ENCODE measurements at regions not wholly inside any gene's neighbourhood (a gene's known extent, or its start where the extent isn't known, plus 50 kb on each side); places are given as distances from the start of the nearest gene placed in this dataset.
A peak's percentile ranks its signal among the peaks of the same experiment; 100 is the strongest.

DNA sequence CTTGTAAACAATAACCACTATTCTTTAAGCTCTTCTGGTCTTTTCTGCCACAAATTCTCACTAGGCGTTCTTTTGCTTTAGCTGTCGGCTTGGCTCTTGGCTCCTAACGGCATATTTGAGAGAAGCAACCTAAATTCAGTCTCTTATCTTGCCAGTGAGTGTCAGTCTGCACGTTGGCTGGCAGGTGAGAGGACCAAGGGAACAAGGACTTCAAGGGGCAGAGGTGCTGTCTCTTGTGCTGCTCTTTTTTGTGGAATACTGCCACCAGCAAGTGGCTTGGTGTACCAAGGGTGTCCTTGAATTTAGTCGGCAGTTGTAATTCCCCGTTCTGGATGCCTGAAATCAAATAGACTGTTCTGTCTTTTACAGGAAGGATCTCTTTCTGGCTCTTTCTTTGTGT, 77.8 kb upstream of the SLC4A4 start:
- no peaks in the 10 kb centered on the region for H3K27me3 ChIP-seq (ENCODE audit: control insufficient read depth, insufficient read depth)
- DNase-seq (peak in 2 of 3 donors; percentile 52 to 55), ATAC-seq (peak; percentile 63 to 82)
- H3K4me3 ChIP-seq (ENCODE audit: low read length), result no peak overlapping the region
- H3K9me3 ChIP-seq (ENCODE audit: control insufficient read depth, low read length), result no peaks in the 10 kb centered on the region
- WGBS, result 48% methylated on average over 6 of the region's 6 CpGs
- H3K27ac ChIP-seq (ENCODE audit: low read length), result peak overlapping the region; percentile 57
- intact Hi-C loops (cut with DNase I), result no loop called here
- peaks cover 5% of the 10 kb centered on the region for H3K4me1 ChIP-seq (ENCODE audit: control insufficient read depth, insufficient read depth, low read length)

DNA sequence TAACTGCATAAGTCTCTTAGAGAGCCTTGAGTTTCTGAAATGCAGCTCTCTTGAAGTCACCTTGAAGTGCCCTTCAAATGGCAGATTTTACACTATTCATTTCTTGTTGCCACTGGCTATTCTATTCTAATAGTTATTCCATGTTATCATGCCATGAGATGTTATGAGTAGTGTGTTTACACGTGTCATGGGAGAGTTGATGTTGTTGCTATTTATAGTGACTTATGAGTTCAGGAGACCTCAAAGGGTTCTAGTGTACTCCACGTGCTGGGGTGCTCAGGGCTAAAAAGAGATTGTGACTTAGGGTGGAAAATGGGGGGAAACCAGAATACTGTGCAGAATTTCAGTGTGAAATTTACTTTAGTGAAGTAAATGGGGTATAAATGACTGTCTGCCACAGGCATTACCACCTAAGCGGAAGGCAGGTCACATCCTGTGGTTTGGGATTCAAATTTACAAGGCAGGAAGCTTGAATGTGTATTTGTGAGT, 77.1 kb upstream of the SLC4A4 start:
- Histone ChIP-seq H3K27me3 (ENCODE audit: control insufficient read depth, insufficient read depth) (no peaks in the 10 kb centered on the region), H3K4me1 (ENCODE audit: control insufficient read depth, insufficient read depth, low read length) (peaks cover 2% of the 10 kb centered on the region), H3K4me3 (ENCODE audit: low read length) (no peak overlapping the region), H3K27ac (ENCODE audit: low read length) (peak overlapping the region; percentile 57), H3K9me3 (ENCODE audit: control insufficient read depth, low read length) (no peaks in the 10 kb centered on the region)
- ATAC-seq (peak; percentile 48 to 68), DNase-seq (no peak)
- intact Hi-C loops (cut with DNase I), result no loop called here
- WGBS, result 61% methylated on average over 3 of the region's 3 CpGs

DNA sequence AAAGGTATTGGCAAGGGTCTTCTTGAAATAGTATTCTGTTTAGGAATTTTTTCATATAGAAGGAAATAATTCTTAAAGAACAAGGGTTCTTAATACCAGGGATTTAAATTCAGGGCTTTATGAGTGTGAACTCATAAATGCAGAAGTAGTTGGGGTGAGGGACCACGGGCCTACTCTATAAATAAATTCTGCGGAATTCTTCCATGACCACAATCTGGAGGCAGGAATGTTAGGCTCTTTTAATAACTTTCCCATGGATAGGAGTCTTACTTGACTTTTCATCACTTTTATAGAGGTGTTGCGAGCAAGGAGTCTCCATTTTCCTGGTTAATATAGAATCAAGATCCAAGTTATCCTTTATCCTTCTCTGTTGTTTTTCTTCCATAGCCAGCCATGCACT, 76.7 kb upstream of the SLC4A4 start:
- Histone ChIP-seq H3K27me3 (ENCODE audit: control insufficient read depth, insufficient read depth) (no peaks in the 10 kb centered on the region), H3K4me1 (ENCODE audit: control insufficient read depth, insufficient read depth, low read length) (peaks cover 2% of the 10 kb centered on the region), H3K4me3 (ENCODE audit: low read length) (no peak overlapping the region), H3K9me3 (ENCODE audit: control insufficient read depth, low read length) (no peaks in the 10 kb centered on the region), H3K27ac (ENCODE audit: low read length) (peak overlapping the region; percentile 57)
- DNase-seq, result no peak
- no peak for ATAC-seq
- intact Hi-C loops (cut with DNase I), result no loop called here
- WGBS, result 58% methylated on average over 3 of the region's 3 CpGs

DNA sequence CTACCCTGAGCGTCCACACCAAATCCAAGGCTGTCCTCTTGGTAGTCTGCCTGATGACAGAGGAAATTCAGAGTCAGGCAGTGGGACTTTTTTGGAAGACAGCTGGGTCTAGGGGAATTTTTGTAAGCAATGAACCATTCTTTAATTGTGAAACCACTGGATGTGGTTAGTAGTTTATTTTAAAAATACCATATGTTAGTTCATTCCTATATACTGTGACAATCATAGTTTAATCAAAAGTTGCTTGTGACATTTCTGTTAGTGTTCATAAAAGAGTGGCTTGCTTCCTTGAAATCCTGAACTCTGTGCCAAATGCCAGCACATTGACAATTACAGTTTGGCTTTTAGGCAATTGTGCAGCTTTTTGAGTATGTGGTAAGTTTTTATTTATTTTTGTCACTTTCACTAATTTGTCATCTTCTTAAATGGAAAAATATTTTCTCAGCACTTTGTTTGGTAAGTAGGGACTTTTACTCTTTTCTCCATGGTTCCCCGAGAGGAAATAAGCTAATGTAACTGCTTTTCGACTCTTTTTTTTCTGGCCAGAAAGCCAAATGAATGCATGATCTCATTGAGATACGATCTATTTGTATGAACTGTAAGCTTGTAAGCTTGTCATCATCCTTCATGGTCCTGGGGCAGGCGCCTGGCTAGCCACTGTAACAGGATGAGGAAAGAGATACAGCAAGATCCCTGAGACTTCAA, 72.6 kb upstream of the SLC4A4 start:
- intact Hi-C loops (cut with DNase I), result no loop called here
- WGBS, result 38% methylated on average over 5 of the region's 5 CpGs
- H3K4me1 ChIP-seq (ENCODE audit: control insufficient read depth, insufficient read depth, low read length), result peaks cover 2% of the 10 kb centered on the region
- no peaks in the 10 kb centered on the region for H3K27me3 ChIP-seq (ENCODE audit: control insufficient read depth, insufficient read depth)
- ATAC-seq (peak; percentile 66 to 69), DNase-seq (peak in 2 of 3 donors; percentile 20 to 56)
- H3K27ac ChIP-seq (ENCODE audit: low read length), result peak overlapping the region; percentile 52
- H3K9me3 ChIP-seq (ENCODE audit: control insufficient read depth, low read length), result no peaks in the 10 kb centered on the region
- H3K4me3 ChIP-seq (ENCODE audit: low read length), result no peak overlapping the region

DNA sequence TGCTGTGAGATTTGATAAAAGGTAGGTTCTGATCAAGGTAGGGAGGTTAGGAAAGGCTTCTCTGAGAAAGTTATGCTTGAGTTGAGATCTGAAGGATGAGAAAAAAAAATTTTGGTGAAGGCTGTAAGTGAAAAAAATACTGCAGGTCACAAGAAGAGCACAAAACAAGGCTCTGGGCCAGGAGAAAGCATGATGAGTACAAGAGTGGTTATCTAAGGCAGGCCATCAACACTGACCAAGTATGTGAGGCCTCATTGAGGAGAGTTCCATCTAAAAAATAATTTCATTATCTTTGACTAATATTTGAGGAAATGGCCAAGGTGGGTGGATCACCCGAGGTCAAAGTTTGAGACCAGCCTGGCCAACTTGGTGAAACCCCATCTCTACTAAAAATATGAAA, 71.6 kb upstream of the SLC4A4 start:
- Histone ChIP-seq H3K27ac (ENCODE audit: low read length) (no peak overlapping the region), H3K9me3 (ENCODE audit: control insufficient read depth, low read length) (no peaks in the 10 kb centered on the region), H3K4me1 (ENCODE audit: control insufficient read depth, insufficient read depth, low read length) (peaks cover 2% of the 10 kb centered on the region), H3K4me3 (ENCODE audit: low read length) (no peak overlapping the region), H3K27me3 (ENCODE audit: control insufficient read depth, insufficient read depth) (no peaks in the 10 kb centered on the region)
- WGBS, result 85% methylated on average over 1 of the region's 1 CpG
- ATAC-seq, result no peak
- intact Hi-C loops (cut with DNase I), result no loop called here
- DNase-seq, result no peak

DNA sequence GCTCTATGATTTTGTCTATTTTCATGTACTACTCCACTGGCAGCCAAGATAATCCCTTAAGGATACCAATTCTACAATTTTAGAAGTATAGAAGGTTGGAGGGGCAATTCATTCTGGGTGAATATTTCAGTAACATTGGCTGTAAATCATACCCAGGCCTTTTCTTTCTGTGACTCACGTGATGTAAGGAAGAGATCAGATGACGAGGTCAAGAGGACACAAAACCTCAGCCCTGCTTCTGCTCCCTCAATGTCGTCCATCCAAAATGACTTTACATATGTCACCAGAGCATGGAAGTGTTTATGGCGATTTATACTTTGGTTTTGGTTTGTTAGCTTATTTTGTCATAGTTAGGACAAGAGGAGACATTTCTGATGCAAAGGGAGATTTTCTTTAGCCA, 70.7 kb upstream of the SLC4A4 start:
- ATAC-seq (no peak), DNase-seq (no peak)
- no peaks in the 10 kb centered on the region for H3K27me3 ChIP-seq (ENCODE audit: control insufficient read depth, insufficient read depth)
- H3K4me1 ChIP-seq (ENCODE audit: control insufficient read depth, insufficient read depth, low read length), result peaks cover 2% of the 10 kb centered on the region
- no peak overlapping the region for H3K27ac ChIP-seq (ENCODE audit: low read length)
- H3K9me3 ChIP-seq (ENCODE audit: control insufficient read depth, low read length), result no peaks in the 10 kb centered on the region
- intact Hi-C loops (cut with DNase I), result no loop called here
- WGBS, result 64% methylated on average over 4 of the region's 4 CpGs
- no peak overlapping the region for H3K4me3 ChIP-seq (ENCODE audit: low read length)

DNA sequence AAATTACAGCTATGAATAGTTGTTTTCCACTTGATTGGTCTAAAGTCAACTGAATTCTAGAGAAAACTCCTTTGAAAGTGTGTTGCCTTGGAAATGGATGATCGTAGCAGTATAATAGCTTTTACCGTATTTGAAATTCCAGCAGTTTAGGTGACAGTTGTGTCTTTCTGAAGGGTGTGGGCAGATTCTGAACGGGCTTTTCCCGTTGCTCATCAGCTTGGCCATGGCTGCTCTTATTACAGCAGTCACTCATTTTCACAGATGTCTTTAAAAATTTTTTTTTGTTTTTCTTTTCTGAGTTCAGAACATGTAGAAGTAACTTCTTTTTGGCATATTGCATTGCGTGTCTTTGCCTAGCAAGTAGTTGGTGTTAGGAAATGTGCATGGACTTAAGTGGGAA, 69.6 kb upstream of the SLC4A4 start:
- Histone ChIP-seq H3K4me3 (ENCODE audit: low read length) (no peak overlapping the region), H3K4me1 (ENCODE audit: control insufficient read depth, insufficient read depth, low read length) (peaks cover 3% of the 10 kb centered on the region), H3K27me3 (ENCODE audit: control insufficient read depth, insufficient read depth) (no peaks in the 10 kb centered on the region), H3K9me3 (ENCODE audit: control insufficient read depth, low read length) (no peaks in the 10 kb centered on the region), H3K27ac (ENCODE audit: low read length) (no peak overlapping the region)
- no peak for DNase-seq
- no peak for ATAC-seq
- intact Hi-C loops (cut with DNase I), result no loop called here
- 85% methylated on average over 5 of the region's 5 CpGs for WGBS

DNA sequence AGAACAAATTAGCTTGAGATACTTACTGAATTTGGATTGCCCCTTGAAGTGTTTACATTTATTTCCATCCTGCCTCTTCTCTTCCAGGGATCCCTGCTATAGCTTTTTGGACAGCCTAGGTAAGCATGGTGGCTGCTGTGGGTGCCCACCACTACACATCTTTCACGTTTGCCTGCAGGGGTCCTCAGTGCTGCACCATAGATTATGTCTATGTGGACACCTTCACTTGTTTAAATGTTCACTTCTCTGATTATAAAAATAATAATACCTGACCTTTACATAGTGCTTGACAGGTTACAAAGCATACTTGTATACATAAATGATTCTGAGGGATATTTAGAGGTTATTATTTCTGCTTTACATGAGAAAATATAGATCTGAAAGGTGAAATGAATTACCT, 67.9 kb upstream of the SLC4A4 start:
- intact Hi-C loops (cut with DNase I), result no loop called here
- H3K27me3 ChIP-seq (ENCODE audit: control insufficient read depth, insufficient read depth), result no peaks in the 10 kb centered on the region
- H3K9me3 ChIP-seq (ENCODE audit: control insufficient read depth, low read length), result no peaks in the 10 kb centered on the region
- H3K27ac ChIP-seq (ENCODE audit: low read length), result no peak overlapping the region
- no peak for DNase-seq
- H3K4me3 ChIP-seq (ENCODE audit: low read length), result no peak overlapping the region
- ATAC-seq, result no peak
- peaks cover 3% of the 10 kb centered on the region for H3K4me1 ChIP-seq (ENCODE audit: control insufficient read depth, insufficient read depth, low read length)
- WGBS, result 37% methylated on average over 1 of the region's 1 CpG

DNA sequence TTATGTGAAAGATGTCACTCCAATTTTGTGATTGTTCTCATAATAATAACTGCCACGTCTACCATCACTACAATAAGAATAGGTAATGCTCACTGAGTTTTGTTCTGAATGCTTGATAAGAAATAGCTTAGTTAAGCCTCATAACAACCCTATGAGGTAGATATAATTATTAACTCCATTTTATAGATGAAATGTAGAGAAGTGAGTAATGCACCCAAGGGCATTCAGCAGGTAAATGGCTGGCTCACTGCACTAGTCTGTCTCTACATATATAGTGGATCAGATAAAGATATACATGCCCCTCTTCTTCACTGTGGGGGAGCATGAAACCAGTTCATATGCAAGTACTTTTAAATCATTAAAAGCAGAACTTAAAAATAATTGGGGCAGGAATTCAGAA, 65.8 kb upstream of the SLC4A4 start:
- 89% methylated on average over 1 of the region's 1 CpG for WGBS

DNA sequence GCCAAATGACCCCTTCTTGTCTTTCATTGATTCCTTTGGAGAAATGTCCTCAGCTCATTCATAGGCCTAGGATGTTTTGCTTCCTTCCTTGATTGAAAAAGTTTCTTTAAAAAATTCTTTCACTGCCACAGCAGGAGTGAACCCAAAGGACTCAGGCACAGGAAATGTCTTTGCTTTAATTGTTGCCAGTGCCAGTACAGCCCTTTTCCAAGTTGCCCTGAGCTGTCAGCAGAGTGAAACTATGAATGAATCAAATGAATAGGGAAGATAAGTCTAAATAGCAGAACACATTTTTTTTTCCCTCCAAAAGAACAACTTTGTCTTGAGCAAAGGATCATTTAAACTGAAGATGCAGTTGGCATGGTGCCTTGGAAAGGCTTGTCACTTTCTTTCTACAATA, 63.8 kb upstream of the SLC4A4 start:
- Histone ChIP-seq H3K9me3 (ENCODE audit: control insufficient read depth, low read length) (no peaks in the 10 kb centered on the region), H3K4me1 (ENCODE audit: control insufficient read depth, insufficient read depth, low read length) (peaks cover 1% of the 10 kb centered on the region), H3K4me3 (ENCODE audit: low read length) (no peak overlapping the region), H3K27me3 (ENCODE audit: control insufficient read depth, insufficient read depth) (no peaks in the 10 kb centered on the region), H3K27ac (ENCODE audit: low read length) (no peak overlapping the region)
- peak; percentile 60 to 67 for ATAC-seq
- DNase-seq, result no peak
- intact Hi-C loops (cut with DNase I), result no loop called here

More for the DNA sequence above, 65.8 kb upstream of the SLC4A4 start:
- intact Hi-C loops (cut with DNase I), result no loop called here
- H3K27ac ChIP-seq (ENCODE audit: low read length), result no peak overlapping the region
- H3K27me3 ChIP-seq (ENCODE audit: control insufficient read depth, insufficient read depth), result no peaks in the 10 kb centered on the region
- no peak for ATAC-seq
- peaks cover 3% of the 10 kb centered on the region for H3K4me1 ChIP-seq (ENCODE audit: control insufficient read depth, insufficient read depth, low read length)
- no peaks in the 10 kb centered on the region for H3K9me3 ChIP-seq (ENCODE audit: control insufficient read depth, low read length)
- no peak overlapping the region for H3K4me3 ChIP-seq (ENCODE audit: low read length)
- DNase-seq, result no peak

DNA sequence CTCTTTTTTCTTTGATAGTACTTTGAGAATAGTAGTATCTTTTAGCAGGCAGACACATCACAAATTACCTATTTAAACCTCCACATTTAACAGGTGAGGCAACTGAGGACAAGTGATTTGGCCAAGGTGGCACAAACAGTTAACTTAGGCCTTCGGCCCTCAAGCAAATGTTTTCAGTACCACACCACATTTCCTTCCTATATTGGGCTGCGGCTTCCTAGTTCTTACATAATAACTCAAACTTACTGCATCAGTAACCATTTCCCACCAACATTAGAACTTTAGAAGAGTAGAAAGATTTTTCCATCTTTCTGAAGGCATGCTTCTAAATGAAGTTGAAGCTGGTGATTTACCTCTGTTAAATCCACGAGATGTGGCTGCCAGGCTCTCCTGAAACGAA, 63.2 kb upstream of the SLC4A4 start:
- no peaks in the 10 kb centered on the region for H3K9me3 ChIP-seq (ENCODE audit: control insufficient read depth, low read length)
- no peak overlapping the region for H3K4me3 ChIP-seq (ENCODE audit: low read length)
- 40% methylated on average over 4 of the region's 4 CpGs for WGBS
- peak in 1 of 2 donors; percentile 46 for ATAC-seq
- H3K27me3 ChIP-seq (ENCODE audit: control insufficient read depth, insufficient read depth), result no peaks in the 10 kb centered on the region
- no peak overlapping the region for H3K27ac ChIP-seq (ENCODE audit: low read length)
- intact Hi-C loops (cut with DNase I), result no loop called here
- H3K4me1 ChIP-seq (ENCODE audit: control insufficient read depth, insufficient read depth, low read length), result peaks cover 1% of the 10 kb centered on the region
- DNase-seq, result no peak

DNA sequence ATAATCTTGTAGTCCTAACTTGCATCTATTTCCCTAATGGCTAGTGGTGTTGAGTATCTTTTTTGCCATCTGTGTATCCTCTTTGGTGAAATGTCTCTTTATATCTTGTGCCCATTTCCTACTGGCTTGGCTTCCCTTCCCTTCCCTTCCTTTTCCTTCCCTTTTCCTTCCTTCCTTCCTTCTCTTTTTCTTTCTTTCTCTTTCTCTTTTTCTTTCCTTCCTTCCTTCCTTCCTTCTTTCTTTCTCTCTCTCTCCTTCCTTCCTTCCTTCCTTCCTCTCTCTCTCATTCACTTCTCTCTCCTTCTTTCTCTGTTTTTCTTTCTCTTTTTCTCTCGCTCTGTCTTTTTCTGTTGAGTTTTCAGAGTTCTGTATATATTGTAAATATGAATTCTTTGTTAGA, 61.5 kb upstream of the SLC4A4 start:
- H3K9me3 ChIP-seq (ENCODE audit: control insufficient read depth, low read length), result no peaks in the 10 kb centered on the region
- intact Hi-C loops (cut with DNase I), result no loop called here
- peaks cover 1% of the 10 kb centered on the region for H3K4me1 ChIP-seq (ENCODE audit: control insufficient read depth, insufficient read depth, low read length)
- H3K4me3 ChIP-seq (ENCODE audit: low read length), result no peak overlapping the region
- H3K27me3 ChIP-seq (ENCODE audit: control insufficient read depth, insufficient read depth), result no peaks in the 10 kb centered on the region
- 96% methylated on average over 1 of the region's 1 CpG for WGBS
- H3K27ac ChIP-seq (ENCODE audit: low read length), result no peak overlapping the region
- no peak for DNase-seq
- no peak for ATAC-seq
